Uterus (tissue), 2 donors: ENCODE measurements at regions not wholly inside any gene's neighbourhood (a gene's known extent, or its start where the extent isn't known, plus 50 kb on each side); places are given as distances from the start of the nearest gene placed in this dataset.

Experiments
- CTCF ChIP-seq, 4 experiments: fragments of 200-600 bp in 2 of 4; fragments of 450-650 bp in 2 of 4; sonication (generic) in 2 of 4; IDR thresholded peaks; one replicate each; pipeline ENCODE4 v1.5.1; 2016 to 2019; ENCODE audit warnings: antibody characterized with exemption in 4 of 4, mild to moderate bottlenecking in 2 of 4, moderate library complexity in 1 of 4
- POLR2A ChIP-seq, 2 donors: fragments of 450-650 bp; IDR thresholded peaks; one replicate each; pipeline ENCODE4 v1.6.1; 2016; ENCODE audit warnings: antibody characterized with exemption in 2 of 2, mild to moderate bottlenecking in 1 of 2, moderate library complexity in 1 of 2

GRCh38 chr7:25832929-25833328 is 319.1 kb upstream of the NFE2L3 start:
- TF ChIP-seq CTCF (IDR thresholded peaks at IDR 0.05) = no peak
- TF ChIP-seq POLR2A (IDR thresholded peaks at IDR 0.05) = no peak
